K562 (cell line): ENCODE measurements at regions not wholly inside any gene's neighbourhood (a gene's known extent, or its start where the extent isn't known, plus 50 kb on each side); places are given as distances from the start of the nearest gene placed in this dataset.

Source experiments
- ATAC-seq: fragments of 200-7000 bp; cut with Tn5 transposase; 3 replicates; pipeline ENCODE4 v1.9.1; 2020; ENCODE audit warnings: moderate library complexity
- BruUV-seq: library from RNA; stranded (reverse); fragments of 400-500 nt; replicated peaks from 2 replicates; lab custom pipeline; 2021; lab: Mats Ljungman, UMichigan
- CTCF ChIA-PET: fragments of 300-600 bp; formaldehyde crosslinking; extraction: SDS; loops from one replicate; lab custom pipeline; 2021; ENCODE audit warnings: low intra/inter-chr PET ratio; lab: Yijun Ruan, JAX
- POLR2A ChIA-PET: fragments of 300-600, 350-650 bp; sonication (Branson Sonifier 250); formaldehyde crosslinking; extraction: SDS; loops from one replicate; lab custom pipeline; 2021; ENCODE audit warnings: antibody characterized with exemption, inconsistent platforms; lab: Yijun Ruan, JAX
- DNase-seq, 4 experiments: peaks; one replicate each; pipeline versions ENCODE4 v3.0.0 to v3.0.0-alpha.2; 2011 to 2018; ENCODE audit warnings: low spot score in 3 of 4, mixed read lengths in 3 of 4; ENCODE audit errors: extremely low read depth in 1 of 4
- FAIRE-seq: peaks from 2 replicates; lab custom pipeline; 2011; peaks lifted over from hg19 to GRCh38; lab: Jason Lieb, UNC
- H2AFZ ChIP-seq: 2 replicates; pipeline ENCODE4 v1.6.0; 2011; ENCODE audit warnings: low read depth, low read length, control low read depth, inconsistent platforms
- H3K27ac ChIP-seq: fragments of 200-600 bp; 3 replicates; pipeline ENCODE4 v1.8.0; 2011; ENCODE audit warnings: low read depth, mild to moderate bottlenecking, control low read depth, inconsistent platforms, low read length, moderate library complexity, mixed read lengths; ENCODE audit errors: extremely low read depth
- H3K27me3 ChIP-seq, 2 experiments: fragments of 300-600 bp in 1 of 2; 2 replicates in 1 of 2; 3 replicates in 1 of 2; pipeline versions ENCODE4 v1.6.0 to v1.8.0; 2011; ENCODE audit warnings: inconsistent platforms in 2 of 2, low read length in 2 of 2, mild to moderate bottlenecking in 1 of 2, mixed read lengths in 1 of 2, moderate library complexity in 1 of 2; ENCODE audit not compliant: control insufficient read depth in 2 of 2, insufficient read depth in 2 of 2
- H3K36me3 ChIP-seq: fragments of 300-600 bp; 3 replicates; pipeline ENCODE4 v1.8.0; 2011; ENCODE audit warnings: mild to moderate bottlenecking, low read length, inconsistent platforms; ENCODE audit not compliant: control insufficient read depth, insufficient read depth
- H3K4me1 ChIP-seq, 2 experiments: fragments of 200-600 bp in 1 of 2; replicated peaks in 1 of 2; 2 replicates in 1 of 2; 3 replicates in 1 of 2; pipeline versions ENCODE4 v1.5.1 to v1.8.0; 2011; ENCODE audit warnings: inconsistent platforms in 2 of 2, low read length in 2 of 2, mild to moderate bottlenecking in 1 of 2, mixed read lengths in 1 of 2, moderate library complexity in 1 of 2; ENCODE audit not compliant: control insufficient read depth in 2 of 2, insufficient read depth in 2 of 2
- H3K4me2 ChIP-seq: 2 replicates; pipeline ENCODE4 v1.6.1; 2011; ENCODE audit warnings: low read length, control low read depth, inconsistent platforms, mixed read lengths; ENCODE audit not compliant: insufficient read depth
- H3K4me3 ChIP-seq: fragments of 200-600 bp; sonication (generic), shearing (Covaris generic); 2 replicates; pipeline ENCODE4 v1.5.1; 2016; ENCODE audit warnings: control low read depth, inconsistent platforms
- H3K79me2 ChIP-seq: fragments of 200-600 bp; 3 replicates; pipeline ENCODE4 v1.8.0; 2011; ENCODE audit warnings: low read length, inconsistent platforms; ENCODE audit not compliant: control insufficient read depth, insufficient read depth
- H3K9ac ChIP-seq, 2 experiments: 2 replicates each; pipeline versions ENCODE4 v1.6.0 to v1.6.1; 2011; ENCODE audit warnings: low read depth in 2 of 2, low read length in 2 of 2, control low read depth in 1 of 2, inconsistent platforms in 1 of 2, mild to moderate bottlenecking in 1 of 2, mixed read lengths in 1 of 2; ENCODE audit not compliant: insufficient read depth in 1 of 2
- H3K9me1 ChIP-seq: one replicate; pipeline ENCODE4 v1.6.0; 2011; ENCODE audit warnings: inconsistent platforms, mild to moderate bottlenecking, low read length, moderate library complexity; ENCODE audit not compliant: control insufficient read depth, insufficient read depth
- H3K9me3 ChIP-seq: replicated peaks from 2 replicates; pipeline ENCODE4 v1.5.1; 2011; ENCODE audit warnings: low read depth, low read length, inconsistent platforms; ENCODE audit not compliant: control insufficient read depth, insufficient read depth
- H4K20me1 ChIP-seq: replicated peaks from 2 replicates; pipeline ENCODE4 v1.6.1; 2011; ENCODE audit warnings: low read length, inconsistent platforms, mixed read lengths; ENCODE audit not compliant: control insufficient read depth, insufficient read depth
- BHLHE40 ChIP-seq: IDR thresholded peaks from 2 replicates; pipeline ENCODE4 v1.6.1; 2011; ENCODE audit warnings: low read length, improper control_type of control experiment
- GATA2 ChIP-seq: sonication (generic); formaldehyde crosslinking; IDR thresholded peaks from 2 replicates; pipeline ENCODE4 v1.4.0; 2020; ENCODE audit warnings: mild to moderate bottlenecking, missing genetic modification reagents
- HNRNPLL ChIP-seq: fragments of 200-400 bp; formaldehyde crosslinking; IDR thresholded peaks from 2 replicates; pipeline ENCODE4 v1.6.1; 2017; ENCODE audit warnings: low read length, low read depth, mild to moderate bottlenecking; ENCODE audit not compliant: poor library complexity, severe bottlenecking
- MTA3 ChIP-seq: fragments of 450-650 bp; formaldehyde crosslinking; IDR thresholded peaks from 2 replicates; pipeline ENCODE4 v1.6.1; 2017; ENCODE audit warnings: mild to moderate bottlenecking, borderline replicate concordance
- NFXL1 ChIP-seq: fragments of 450-650 bp; formaldehyde crosslinking; IDR thresholded peaks from 2 replicates; pipeline ENCODE4 v1.4.0; 2021; ENCODE audit warnings: mild to moderate bottlenecking
- PHB ChIP-seq: fragments of 250-450 bp; sonication (Bioruptor Pico); IDR thresholded peaks from 2 replicates; pipeline ENCODE4 v1.5.0; 2021
- PHTF2 ChIP-seq: fragments of 250-450 bp; sonication (Bioruptor Pico); IDR thresholded peaks from 2 replicates; pipeline ENCODE4 v1.5.0; 2021; ENCODE audit warnings: mild to moderate bottlenecking
- RBFOX2 ChIP-seq: fragments of 200-400 bp; formaldehyde crosslinking; IDR thresholded peaks from 2 replicates; pipeline ENCODE4 v1.6.1; 2017; ENCODE audit warnings: low read depth, mild to moderate bottlenecking, low read length, moderate library complexity
- SIRT6 ChIP-seq: IDR thresholded peaks from one replicate; pipeline ENCODE4 v1.6.1; 2012; ENCODE audit warnings: low read depth, mild to moderate bottlenecking, control low read depth, inconsistent platforms, low read length, moderate library complexity
- ZNF696 ChIP-seq: fragments of 250-450 bp; sonication (Bioruptor Pico); conservative IDR thresholded peaks from 2 replicates; pipeline ENCODE4 v1.4.0; 2020; ENCODE audit warnings: mild to moderate bottlenecking, moderate library complexity
- ZZZ3 ChIP-seq: fragments of 450-650 bp; IDR thresholded peaks from 2 replicates; pipeline ENCODE4 v1.6.1; 2016; ENCODE audit warnings: antibody characterized with exemption, mild to moderate bottlenecking, moderate library complexity
- WGBS: fragments of 100-300 bp; shearing (Covaris generic); methylation state at CpG from one replicate; pipeline ENCODE4 v1.1.6; 2016; ENCODE audit warnings: low coverage, mixed read lengths; ENCODE audit not compliant: insufficient coverage; ENCODE audit errors: missing lambda C conversion rate; 5-methylcytosine and 5-hydroxymethylcytosine counted together
- in situ Hi-C: fragments of 300-500 bp; cut with MboI; formaldehyde crosslinking; loops from 4 replicates; pipeline ENCODE4 v1.15.0; 2018; ENCODE audit warnings: inconsistent platforms, mixed read lengths
- intact Hi-C: fragments of 100-400 bp; cut with micrococcal nuclease; formaldehyde crosslinking; loops from 2 replicates; pipeline ENCODE4 v1.14.2; 2022
- TF ChIP-seq, protein P1 (sequence below): fragments of 450-650 bp; conservative IDR thresholded peaks from 2 replicates; pipeline ENCODE4 v1.6.1; 2016; ENCODE audit warnings: missing genetic modification characterization, low read depth, mild to moderate bottlenecking, control low read depth, missing compliant biosample characterization
- TF ChIP-seq, protein P2 (sequence below): fragments of 450-650 bp; IDR thresholded peaks from 2 replicates; pipeline ENCODE4 v1.7.1; 2018; ENCODE audit warnings: mild to moderate bottlenecking, low read depth; ENCODE audit not compliant: partially characterized antibody
- TF ChIP-seq, protein P3 (sequence below): fragments of 250-450 bp; sonication (Bioruptor Pico); IDR thresholded peaks from 2 replicates; pipeline ENCODE4 v1.8.0; 2021; ENCODE audit warnings: moderate library complexity, mild to moderate bottlenecking, inconsistent platforms
- TF ChIP-seq, protein P4 (sequence below): sonication (generic); formaldehyde crosslinking; IDR thresholded peaks from 2 replicates; pipeline ENCODE4 v1.8.1; 2023; ENCODE audit warnings: mild to moderate bottlenecking, missing genetic modification reagents

DNA sequence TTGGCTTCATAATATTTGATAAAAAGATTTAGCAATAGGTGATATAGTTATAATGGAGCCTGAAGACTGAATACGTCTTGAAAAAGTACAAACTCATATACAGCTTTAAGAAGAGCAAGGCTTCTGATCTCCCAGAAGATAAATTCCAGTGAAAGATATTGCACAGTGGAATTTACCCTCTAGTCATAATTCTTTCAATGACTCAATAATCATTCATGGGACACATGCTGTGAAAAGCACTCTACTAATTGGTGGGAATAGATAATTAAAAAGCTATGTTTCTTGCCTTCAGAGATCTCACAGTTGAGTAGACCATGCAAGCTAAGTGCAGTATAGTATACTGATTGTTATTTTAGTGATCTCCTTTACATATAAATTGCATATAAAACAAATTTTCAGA, 538.6 kb upstream of the CYLC2 start:
- no peak overlapping the region for H3K4me3 ChIP-seq
- intact Hi-C loops = no loop called here
- 0% methylated on average over 1 of the region's 1 CpG for WGBS
- H4K20me1 ChIP-seq = no peaks in the 10 kb centered on the region
- POLR2A ChIA-PET = no interaction called here
- FAIRE-seq (no peak), DNase-seq (no peak), ATAC-seq (no peak)
- no peak overlapping the region for H2AFZ ChIP-seq
- TF ChIP-seq GATA2 (CRISPR knock-in tag) = no peak
- TF ChIP-seq, protein P1, sequence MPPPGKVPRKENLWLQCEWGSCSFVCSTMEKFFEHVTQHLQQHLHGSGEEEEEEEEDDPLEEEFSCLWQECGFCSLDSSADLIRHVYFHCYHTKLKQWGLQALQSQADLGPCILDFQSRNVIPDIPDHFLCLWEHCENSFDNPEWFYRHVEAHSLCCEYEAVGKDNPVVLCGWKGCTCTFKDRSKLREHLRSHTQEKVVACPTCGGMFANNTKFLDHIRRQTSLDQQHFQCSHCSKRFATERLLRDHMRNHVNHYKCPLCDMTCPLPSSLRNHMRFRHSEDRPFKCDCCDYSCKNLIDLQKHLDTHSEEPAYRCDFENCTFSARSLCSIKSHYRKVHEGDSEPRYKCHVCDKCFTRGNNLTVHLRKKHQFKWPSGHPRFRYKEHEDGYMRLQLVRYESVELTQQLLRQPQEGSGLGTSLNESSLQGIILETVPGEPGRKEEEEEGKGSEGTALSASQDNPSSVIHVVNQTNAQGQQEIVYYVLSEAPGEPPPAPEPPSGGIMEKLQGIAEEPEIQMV (tag) = no peak
- no peak for TF ChIP-seq NFXL1
- TF ChIP-seq RBFOX2 = no peak
- no peak for TF ChIP-seq PHTF2 (CRISPR knock-in tag)
- TF ChIP-seq, protein P2, sequence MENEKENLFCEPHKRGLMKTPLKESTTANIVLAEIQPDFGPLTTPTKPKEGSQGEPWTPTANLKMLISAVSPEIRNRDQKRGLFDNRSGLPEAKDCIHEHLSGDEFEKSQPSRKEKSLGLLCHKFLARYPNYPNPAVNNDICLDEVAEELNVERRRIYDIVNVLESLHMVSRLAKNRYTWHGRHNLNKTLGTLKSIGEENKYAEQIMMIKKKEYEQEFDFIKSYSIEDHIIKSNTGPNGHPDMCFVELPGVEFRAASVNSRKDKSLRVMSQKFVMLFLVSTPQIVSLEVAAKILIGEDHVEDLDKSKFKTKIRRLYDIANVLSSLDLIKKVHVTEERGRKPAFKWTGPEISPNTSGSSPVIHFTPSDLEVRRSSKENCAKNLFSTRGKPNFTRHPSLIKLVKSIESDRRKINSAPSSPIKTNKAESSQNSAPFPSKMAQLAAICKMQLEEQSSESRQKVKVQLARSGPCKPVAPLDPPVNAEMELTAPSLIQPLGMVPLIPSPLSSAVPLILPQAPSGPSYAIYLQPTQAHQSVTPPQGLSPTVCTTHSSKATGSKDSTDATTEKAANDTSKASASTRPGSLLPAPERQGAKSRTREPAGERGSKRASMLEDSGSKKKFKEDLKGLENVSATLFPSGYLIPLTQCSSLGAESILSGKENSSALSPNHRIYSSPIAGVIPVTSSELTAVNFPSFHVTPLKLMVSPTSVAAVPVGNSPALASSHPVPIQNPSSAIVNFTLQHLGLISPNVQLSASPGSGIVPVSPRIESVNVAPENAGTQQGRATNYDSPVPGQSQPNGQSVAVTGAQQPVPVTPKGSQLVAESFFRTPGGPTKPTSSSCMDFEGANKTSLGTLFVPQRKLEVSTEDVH = no peak
- no peak for TF ChIP-seq BHLHE40
- no peak for TF ChIP-seq ZNF696
- TF ChIP-seq, protein P3, sequence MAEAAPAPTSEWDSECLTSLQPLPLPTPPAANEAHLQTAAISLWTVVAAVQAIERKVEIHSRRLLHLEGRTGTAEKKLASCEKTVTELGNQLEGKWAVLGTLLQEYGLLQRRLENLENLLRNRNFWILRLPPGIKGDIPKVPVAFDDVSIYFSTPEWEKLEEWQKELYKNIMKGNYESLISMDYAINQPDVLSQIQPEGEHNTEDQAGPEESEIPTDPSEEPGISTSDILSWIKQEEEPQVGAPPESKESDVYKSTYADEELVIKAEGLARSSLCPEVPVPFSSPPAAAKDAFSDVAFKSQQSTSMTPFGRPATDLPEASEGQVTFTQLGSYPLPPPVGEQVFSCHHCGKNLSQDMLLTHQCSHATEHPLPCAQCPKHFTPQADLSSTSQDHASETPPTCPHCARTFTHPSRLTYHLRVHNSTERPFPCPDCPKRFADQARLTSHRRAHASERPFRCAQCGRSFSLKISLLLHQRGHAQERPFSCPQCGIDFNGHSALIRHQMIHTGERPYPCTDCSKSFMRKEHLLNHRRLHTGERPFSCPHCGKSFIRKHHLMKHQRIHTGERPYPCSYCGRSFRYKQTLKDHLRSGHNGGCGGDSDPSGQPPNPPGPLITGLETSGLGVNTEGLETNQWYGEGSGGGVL (CRISPR knock-in tag) = no peak
- no peak for TF ChIP-seq HNRNPLL
- TF ChIP-seq ZZZ3 = no peak
- TF ChIP-seq, protein P4, sequence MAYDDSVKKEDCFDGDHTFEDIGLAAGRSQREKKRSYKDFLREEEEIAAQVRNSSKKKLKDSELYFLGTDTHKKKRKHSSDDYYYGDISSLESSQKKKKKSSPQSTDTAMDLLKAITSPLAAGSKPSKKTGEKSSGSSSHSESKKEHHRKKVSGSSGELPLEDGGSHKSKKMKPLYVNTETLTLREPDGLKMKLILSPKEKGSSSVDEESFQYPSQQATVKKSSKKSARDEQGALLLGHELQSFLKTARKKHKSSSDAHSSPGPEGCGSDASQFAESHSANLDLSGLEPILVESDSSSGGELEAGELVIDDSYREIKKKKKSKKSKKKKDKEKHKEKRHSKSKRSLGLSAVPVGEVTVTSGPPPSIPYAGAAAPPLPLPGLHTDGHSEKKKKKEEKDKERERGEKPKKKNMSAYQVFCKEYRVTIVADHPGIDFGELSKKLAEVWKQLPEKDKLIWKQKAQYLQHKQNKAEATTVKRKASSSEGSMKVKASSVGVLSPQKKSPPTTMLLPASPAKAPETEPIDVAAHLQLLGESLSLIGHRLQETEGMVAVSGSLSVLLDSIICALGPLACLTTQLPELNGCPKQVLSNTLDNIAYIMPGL (CRISPR knock-in tag) = no peak
- no peak for TF ChIP-seq SIRT6
- TF ChIP-seq MTA3 = no peak
- TF ChIP-seq PHB = no peak
- CTCF ChIA-PET = no interaction called here
- H3K27me3 ChIP-seq = no peaks in the 10 kb centered on the region
- no TSS peak for BruUV-seq
- in situ Hi-C loops = no loop called here
- H3K4me2 ChIP-seq = no peak overlapping the region
- no peaks in the 10 kb centered on the region for H3K9me3 ChIP-seq
- H3K4me1 ChIP-seq = no peaks in the 10 kb centered on the region
- H3K9ac ChIP-seq = no peak overlapping the region
- H3K27ac ChIP-seq = no peak overlapping the region
- H3K9me1 ChIP-seq = no peaks in the 10 kb centered on the region
- no peaks in the 10 kb centered on the region for H3K36me3 ChIP-seq
- H3K79me2 ChIP-seq = no peaks in the 10 kb centered on the region
